ENCODE measurements at regions not wholly inside any gene's neighbourhood (a gene's known extent, or its start where the extent isn't known, plus 50 kb on each side); places are given as distances from the start of the nearest gene placed in this dataset.

- peaks cover 29% of the 10 kb centered on the region for H3K4me1 Mint-ChIP-seq
- H3K4me2 ChIP-seq = no peak overlapping the region
- H3K27me3 Mint-ChIP-seq (ENCODE audit: insufficient read depth, low read depth, poor library complexity) = peaks cover 27% of the 10 kb centered on the region
- no peak overlapping the region for H2AFZ ChIP-seq
- no peaks in the 10 kb centered on the region for H3K36me3 ChIP-seq (ENCODE audit: insufficient read depth)
- DNase-seq (ENCODE audit: low spot score) (no peak), ATAC-seq (no peak)
- H4K20me1 ChIP-seq (replicated peaks; ENCODE audit: insufficient read depth) = no peaks in the 10 kb centered on the region
- no peak overlapping the region for H3K27ac Mint-ChIP-seq
- no peaks in the 10 kb centered on the region for H3K9me2 ChIP-seq (ENCODE audit: insufficient read depth)
- H3K27me3 ChIP-seq (ENCODE audit: insufficient read depth) = no peaks in the 10 kb centered on the region
- no peaks in the 10 kb centered on the region for H3K79me2 ChIP-seq (replicated peaks; ENCODE audit: insufficient read depth)
- TF ChIP-seq STAT1 (IDR thresholded peaks at IDR 0.05; ENCODE audit: unreplicated experiment) (no peak), CTCF (conservative IDR thresholded peaks at IDR 0.05; ENCODE audit: low read depth in 2 of 2) (no peak), NANOG (IDR thresholded peaks at IDR 0.05; ENCODE audit: borderline replicate concordance) (no peak), POLR2AphosphoS5 (IDR thresholded peaks at IDR 0.05; ENCODE audit: low read depth) (no peak), CREB1 (CRISPR knock-in tag; IDR thresholded peaks at IDR 0.05; ENCODE audit: low read depth) (no peak), EZH2phosphoT487 (IDR thresholded peaks at IDR 0.05; ENCODE audit: unreplicated experiment) (no peak), EZH2 (IDR thresholded peaks at IDR 0.05; ENCODE audit: low read depth, unreplicated experiment) (no peak), REST (IDR thresholded peaks at IDR 0.05; ENCODE audit: unreplicated experiment) (no peak), ZNF114 (CRISPR knock-in tag; IDR thresholded peaks at IDR 0.05) (no peak)
- no peaks in the 10 kb centered on the region for H3F3A ChIP-seq (replicated peaks; ENCODE audit: low read depth)
- no peak overlapping the region for H3K27ac ChIP-seq (ENCODE audit: low read depth)
- H3K4me3 Mint-ChIP-seq = no peak overlapping the region
- H3K4me3 ChIP-seq = no peak overlapping the region
- no peaks in the 10 kb centered on the region for H3K36me3 Mint-ChIP-seq (ENCODE audit: low read depth)
- H3K9me3 Mint-ChIP-seq = no peaks in the 10 kb centered on the region; the same call in 2 of the 3 replicates
- no peaks in the 10 kb centered on the region for H3K4me1 ChIP-seq (ENCODE audit: insufficient read depth)
Measured at GRCh38 chr22:49447837-49448236, 379.8 kb downstream of the BRD1 start.

GRCh38 chr22:49446759-49447710 lies 380.6 kb downstream of the BRD1 start:
- no peak overlapping the region for H3K27ac ChIP-seq (ENCODE audit: low read depth)
- ATAC-seq = no peak
- no peaks in the 10 kb centered on the region for H3K36me3 ChIP-seq (ENCODE audit: insufficient read depth)
- no peaks in the 10 kb centered on the region for H4K20me1 ChIP-seq (replicated peaks; ENCODE audit: insufficient read depth)
- Mint-ChIP-seq H3K27me3 (ENCODE audit: insufficient read depth, low read depth, poor library complexity) (peaks cover 27% of the 10 kb centered on the region), H3K36me3 (ENCODE audit: low read depth) (no peaks in the 10 kb centered on the region), H3K4me1 (peaks cover 29% of the 10 kb centered on the region), H3K27ac (no peak overlapping the region), H3K9me3 (no peaks in the 10 kb centered on the region; the same call in 2 of the 3 replicates), H3K4me3 (no peak overlapping the region)
- H3K79me2 ChIP-seq (replicated peaks; ENCODE audit: insufficient read depth) = no peaks in the 10 kb centered on the region
- H3K4me2 ChIP-seq = no peak overlapping the region
- no peaks in the 10 kb centered on the region for H3K27me3 ChIP-seq (ENCODE audit: insufficient read depth)
- H2AFZ ChIP-seq = no peak overlapping the region
- no peaks in the 10 kb centered on the region for H3F3A ChIP-seq (replicated peaks; ENCODE audit: low read depth)
- H3K9me2 ChIP-seq (ENCODE audit: insufficient read depth) = no peaks in the 10 kb centered on the region
- H3K4me3 ChIP-seq = no peak overlapping the region
- DNase-seq (ENCODE audit: low spot score) = no peak
- H3K4me1 ChIP-seq (ENCODE audit: insufficient read depth) = no peaks in the 10 kb centered on the region
- TF ChIP-seq ZNF462 (CRISPR knock-in tag; IDR thresholded peaks at IDR 0.05) = no peak

All from GM23338 (cell line).